Osteoblast (primary cell): ENCODE measurements at regions not wholly inside any gene's neighbourhood (a gene's known extent, or its start where the extent isn't known, plus 50 kb on each side); places are given as distances from the start of the nearest gene placed in this dataset.

Experiments used
- DNase-seq: peaks from one replicate; pipeline ENCODE4 v3.0.0; 2011; ENCODE audit warnings: low spot score, mixed read lengths; ENCODE audit not compliant: insufficient read length; ENCODE audit errors: missing footprints
- H2AFZ ChIP-seq: 2 replicates; pipeline ENCODE4 v1.6.0; 2011; ENCODE audit warnings: mild to moderate bottlenecking, low read length
- H3K27ac ChIP-seq: 2 replicates; pipeline ENCODE4 v1.5.1; 2011; ENCODE audit warnings: mild to moderate bottlenecking, low read depth, low read length, moderate library complexity
- H3K27me3 ChIP-seq: 2 replicates; pipeline ENCODE4 v1.6.0; 2012; ENCODE audit warnings: mild to moderate bottlenecking, control low read depth, inconsistent platforms, low read length, moderate library complexity; ENCODE audit not compliant: insufficient read depth
- H3K36me3 ChIP-seq: 2 replicates; pipeline ENCODE4 v1.5.1; 2011; ENCODE audit warnings: mild to moderate bottlenecking, low read length, control low read depth, moderate library complexity; ENCODE audit not compliant: insufficient read depth
- H3K4me1 ChIP-seq: 2 replicates; pipeline ENCODE4 v1.5.1; 2011; ENCODE audit warnings: mild to moderate bottlenecking, low read length, control low read depth, moderate library complexity; ENCODE audit not compliant: insufficient read depth
- H3K4me2 ChIP-seq: 2 replicates; pipeline ENCODE4 v1.6.0; 2011; ENCODE audit warnings: mild to moderate bottlenecking, low read length; ENCODE audit not compliant: insufficient read depth
- H3K4me3 ChIP-seq: fragments of 200-600 bp; sonication (generic); 3 replicates; pipeline ENCODE4 v1.5.1; 2012; ENCODE audit warnings: mild to moderate bottlenecking, low read length, inconsistent platforms; ENCODE audit not compliant: insufficient read depth
- H3K79me2 ChIP-seq: 2 replicates; pipeline ENCODE4 v1.6.0; 2012; ENCODE audit warnings: mild to moderate bottlenecking, low read length, control low read depth, inconsistent platforms; ENCODE audit not compliant: insufficient read depth
- H3K9me3 ChIP-seq: 2 replicates; pipeline ENCODE4 v1.5.1; 2011; ENCODE audit warnings: low read depth, low read length, control low read depth
- H4K20me1 ChIP-seq: 2 replicates; pipeline ENCODE4 v1.6.0; 2012; ENCODE audit warnings: mild to moderate bottlenecking, low read length, control low read depth; ENCODE audit not compliant: insufficient read depth
- CTCF ChIP-seq: IDR thresholded peaks from 2 replicates; pipeline ENCODE4 v1.5.1; 2011; ENCODE audit warnings: mild to moderate bottlenecking, low read depth, low read length, moderate library complexity; ENCODE audit errors: extremely low read depth

DNA sequence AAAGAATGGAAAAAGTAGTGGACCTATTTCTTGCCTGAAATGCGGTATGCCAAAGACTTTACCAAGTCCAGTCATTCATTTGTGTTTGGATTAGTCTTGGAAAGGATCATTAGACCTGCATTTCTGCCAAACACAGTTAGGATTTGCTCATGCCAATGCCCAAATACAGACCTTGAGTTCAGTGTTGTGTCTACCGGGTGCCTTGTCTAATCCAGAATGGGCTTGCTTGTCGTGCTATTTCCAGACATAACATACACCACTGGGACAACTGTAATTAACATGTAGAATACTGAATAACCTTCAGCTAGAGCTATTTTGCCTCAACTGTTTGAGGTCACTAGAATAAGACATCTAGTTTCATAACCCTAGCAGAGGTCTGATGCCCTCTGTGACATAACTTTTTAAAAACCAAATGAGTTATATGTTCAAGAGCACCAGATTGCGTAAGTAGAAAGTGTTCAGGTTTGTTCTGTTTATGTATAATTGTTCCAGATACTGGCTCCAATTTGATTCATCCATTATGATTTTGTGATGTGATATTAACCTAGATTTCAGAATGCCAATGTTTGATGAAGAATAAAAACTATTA lies 145.3 kb upstream of the DPH6 start:
- TF ChIP-seq CTCF = no peak
- peak overlapping the region; percentile 53 for H3K4me2 ChIP-seq
- H3K4me1 ChIP-seq = peaks cover 40% of the 10 kb centered on the region
- H2AFZ ChIP-seq = no peak overlapping the region
- no peak overlapping the region for H3K4me3 ChIP-seq
- H3K9me3 ChIP-seq = no peaks in the 10 kb centered on the region
- H3K27me3 ChIP-seq = no peaks in the 10 kb centered on the region
- peak overlapping the region; percentile 36 for H3K27ac ChIP-seq
- DNase-seq = no peak
- H3K79me2 ChIP-seq = no peaks in the 10 kb centered on the region
- no peaks in the 10 kb centered on the region for H3K36me3 ChIP-seq
- H4K20me1 ChIP-seq = no peaks in the 10 kb centered on the region

GRCh38 chr15:35691891-35692867 lies 146.2 kb upstream of the DPH6 start:
- Histone ChIP-seq H4K20me1 (no peaks in the 10 kb centered on the region), H3K4me3 (no peak overlapping the region), H3K36me3 (no peaks in the 10 kb centered on the region), H3K27ac (no peak overlapping the region), H3K27me3 (no peaks in the 10 kb centered on the region), H2AFZ (no peak overlapping the region), H3K9me3 (no peaks in the 10 kb centered on the region), H3K4me2 (no peak overlapping the region), H3K4me1 (peaks cover 48% of the 10 kb centered on the region), H3K79me2 (no peaks in the 10 kb centered on the region)
- TF ChIP-seq CTCF = no peak
- no peak for DNase-seq

DNA sequence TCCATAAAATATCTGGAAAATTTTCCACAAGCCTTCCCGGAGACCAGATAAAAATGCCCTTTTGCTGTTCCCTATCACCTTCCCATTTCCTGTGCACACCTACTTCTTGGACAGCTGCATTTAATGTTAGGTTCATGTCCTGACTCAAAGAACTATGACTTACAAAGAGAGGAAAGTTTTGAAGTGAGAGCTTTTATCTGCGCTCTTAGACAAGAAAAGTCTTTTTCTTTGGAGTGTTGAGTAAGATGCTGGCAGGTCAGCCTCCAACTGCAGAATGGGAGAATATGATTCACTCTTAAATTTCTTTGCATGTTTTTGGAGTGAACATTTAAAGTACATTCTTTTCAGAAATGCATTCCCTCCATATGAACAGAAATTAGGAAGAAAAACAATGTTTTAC lies 147.3 kb upstream of the DPH6 start:
- Histone ChIP-seq H3K27ac (no peak overlapping the region), H3K9me3 (no peaks in the 10 kb centered on the region)

More for the DNA sequence above, 147.3 kb upstream of the DPH6 start:
- H3K27me3 ChIP-seq = no peaks in the 10 kb centered on the region
- no peaks in the 10 kb centered on the region for H4K20me1 ChIP-seq
- H3K4me2 ChIP-seq = no peak overlapping the region
- TF ChIP-seq CTCF = no peak
- H2AFZ ChIP-seq = no peak overlapping the region
- peaks cover 59% of the 10 kb centered on the region for H3K4me1 ChIP-seq
- no peak overlapping the region for H3K4me3 ChIP-seq
- H3K36me3 ChIP-seq = no peaks in the 10 kb centered on the region
- DNase-seq = no peak
- H3K79me2 ChIP-seq = no peaks in the 10 kb centered on the region
